ENCODE measurements at regions not wholly inside any gene's neighbourhood (a gene's known extent, or its start where the extent isn't known, plus 50 kb on each side); places are given as distances from the start of the nearest gene placed in this dataset.

- H3K9ac ChIP-seq (ENCODE audit: low read depth in 2 of 2, low read length in 2 of 2): no peak overlapping the region
- no peak for TF ChIP-seq CTCF (IDR thresholded peaks at IDR 0.05)
- no peak overlapping the region for H3K27ac ChIP-seq
- H3K9me3 ChIP-seq: no peaks in the 10 kb centered on the region
- no peaks in the 10 kb centered on the region for H3K4me1 ChIP-seq
- no peak overlapping the region for H3K4me3 ChIP-seq
- no peaks in the 10 kb centered on the region for H3K27me3 ChIP-seq
- intact Hi-C loops (cut with DNase I): no loop called here
- DNase-seq: no peak
- H3K36me3 ChIP-seq: no peaks in the 10 kb centered on the region
Observed at GRCh38 chr15:93527374-93528050, 438.5 kb upstream of the RGMA start.

- no peak overlapping the region for H3K4me3 ChIP-seq
- H3K9me3 ChIP-seq: no peaks in the 10 kb centered on the region
- DNase-seq: no peak
- H3K4me1 ChIP-seq: no peaks in the 10 kb centered on the region
- no peaks in the 10 kb centered on the region for H3K36me3 ChIP-seq
- intact Hi-C loops (cut with DNase I): no loop called here
- TF ChIP-seq CTCF (IDR thresholded peaks at IDR 0.05): no peak
- no peaks in the 10 kb centered on the region for H3K27me3 ChIP-seq
- no peak overlapping the region for H3K27ac ChIP-seq
- no peak overlapping the region for H3K9ac ChIP-seq (ENCODE audit: low read depth in 2 of 2, low read length in 2 of 2)
Observed at GRCh38 chr15:93524432-93524831, 435.4 kb upstream of the RGMA start.

GRCh38 chr15:93523481-93523880, 434.5 kb upstream of the RGMA start:
- intact Hi-C loops (cut with DNase I): no loop called here
- Histone ChIP-seq H3K27ac (no peak overlapping the region), H3K4me1 (no peaks in the 10 kb centered on the region), H3K36me3 (no peaks in the 10 kb centered on the region), H3K9ac (ENCODE audit: low read depth in 2 of 2, low read length in 2 of 2) (no peak overlapping the region), H3K4me3 (no peak overlapping the region), H3K9me3 (no peaks in the 10 kb centered on the region), H3K27me3 (no peaks in the 10 kb centered on the region)
- TF ChIP-seq CTCF (IDR thresholded peaks at IDR 0.05): no peak
- DNase-seq: no peak

GRCh38 chr15:93520206-93520605, 431.2 kb upstream of the RGMA start:
- Histone ChIP-seq H3K9me3 (no peaks in the 10 kb centered on the region), H3K4me1 (no peaks in the 10 kb centered on the region), H3K4me3 (no peak overlapping the region), H3K36me3 (no peaks in the 10 kb centered on the region), H3K9ac (ENCODE audit: low read depth in 2 of 2, low read length in 2 of 2) (no peak overlapping the region), H3K27me3 (no peaks in the 10 kb centered on the region), H3K27ac (no peak overlapping the region)
- intact Hi-C loops (cut with DNase I): no loop called here
- no peak for TF ChIP-seq CTCF (IDR thresholded peaks at IDR 0.05)
- no peak for DNase-seq

- no peaks in the 10 kb centered on the region for H3K9me3 ChIP-seq
- DNase-seq: no peak
- no peak overlapping the region for H3K9ac ChIP-seq (ENCODE audit: low read depth in 2 of 2, low read length in 2 of 2)
- intact Hi-C loops (cut with DNase I): no loop called here
- no peaks in the 10 kb centered on the region for H3K36me3 ChIP-seq
- H3K4me3 ChIP-seq: no peak overlapping the region
- no peaks in the 10 kb centered on the region for H3K27me3 ChIP-seq
- H3K27ac ChIP-seq: no peak overlapping the region
- TF ChIP-seq CTCF (IDR thresholded peaks at IDR 0.05): no peak
- no peaks in the 10 kb centered on the region for H3K4me1 ChIP-seq
Observed at GRCh38 chr15:93519599-93519998, 430.6 kb upstream of the RGMA start.
